NCI-H446 treated with DMSO at 0.1 percent for 48 hours (cell line): ENCODE measurements at regions not wholly inside any gene's neighbourhood (a gene's known extent, or its start where the extent isn't known, plus 50 kb on each side); places are given as distances from the start of the nearest gene placed in this dataset.
"Not testable (repeated sequence)": the region's sequence is repeated elsewhere in the genome, so short reads cannot be mapped to it uniquely, and the experiment has no call there.

Experiments used
- DNase-seq: peaks from one replicate; lab custom pipeline; 2025; lab: John Stamatoyannopoulos, UW

DNA sequence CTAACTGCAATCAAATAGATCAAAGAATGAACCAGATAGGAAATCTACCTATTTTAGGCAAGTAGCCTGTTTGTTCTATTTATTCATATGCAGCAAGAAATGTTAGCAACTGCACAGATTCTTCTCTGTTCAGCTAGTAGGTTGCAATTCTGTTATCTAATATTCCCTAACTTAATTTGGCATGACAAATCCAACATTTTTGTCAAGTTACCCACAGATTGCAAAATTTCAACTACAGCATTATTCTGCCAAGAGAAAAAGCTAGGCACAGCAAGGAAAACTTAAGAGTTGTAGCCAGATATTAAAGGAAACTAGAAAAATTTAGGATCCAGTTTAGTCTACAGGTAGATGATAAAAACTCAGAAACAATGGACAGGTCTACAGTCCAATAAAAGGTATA is 104.4 kb upstream of the SYNCRIP start:
- no peak for DNase-seq

DNA sequence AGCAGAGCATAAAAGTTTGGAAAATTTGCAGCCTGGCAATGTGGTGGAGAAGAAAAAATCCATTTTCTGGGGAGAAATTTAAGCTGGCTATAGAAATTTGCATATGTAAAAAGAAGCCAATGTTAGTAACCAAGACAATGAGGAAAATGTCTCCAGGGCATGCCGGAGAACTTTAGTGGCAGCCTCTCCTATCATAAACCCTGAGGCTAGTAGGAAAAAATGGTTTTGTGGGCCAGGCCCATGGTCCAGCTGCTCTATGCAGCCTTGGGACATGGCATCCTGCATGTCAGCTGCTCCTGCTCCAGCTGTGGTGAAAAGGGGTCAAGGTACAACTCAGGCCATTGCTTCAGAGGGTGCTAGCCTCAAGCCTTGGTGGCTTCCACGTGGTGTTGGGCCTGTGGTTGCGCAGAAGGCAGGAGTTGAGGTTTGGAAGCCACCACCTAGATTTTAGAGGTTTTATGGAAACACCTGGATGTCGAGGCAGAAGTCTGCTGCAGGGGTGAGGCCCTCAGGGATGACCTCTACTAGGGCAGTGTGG is 101.8 kb upstream of the SYNCRIP start:
- no peak for DNase-seq

- DNase-seq = no peak
These were observed 83.5 kb upstream of the SYNCRIP start for GRCh38 chr6:85726206-85726605.

DNA sequence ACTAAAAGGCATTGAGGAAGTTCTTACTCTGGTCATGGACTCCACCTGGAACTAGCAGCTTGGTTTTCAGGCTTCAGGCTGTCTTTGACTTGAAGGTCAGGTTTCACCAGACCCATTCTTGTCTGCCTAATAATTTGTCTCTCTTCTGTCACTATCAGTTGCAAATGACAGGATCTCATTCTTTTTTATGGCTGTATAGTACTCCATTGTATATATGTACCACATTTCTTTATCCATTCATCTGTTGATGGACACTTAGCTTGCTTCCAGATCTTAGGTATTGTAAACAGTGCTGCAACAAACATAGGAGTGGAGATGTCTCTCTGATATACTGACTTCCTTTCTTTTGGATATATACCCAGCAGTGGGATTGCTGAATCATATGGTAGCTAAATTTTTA is 73.1 kb upstream of the SYNCRIP start:
- no peak for DNase-seq

DNA sequence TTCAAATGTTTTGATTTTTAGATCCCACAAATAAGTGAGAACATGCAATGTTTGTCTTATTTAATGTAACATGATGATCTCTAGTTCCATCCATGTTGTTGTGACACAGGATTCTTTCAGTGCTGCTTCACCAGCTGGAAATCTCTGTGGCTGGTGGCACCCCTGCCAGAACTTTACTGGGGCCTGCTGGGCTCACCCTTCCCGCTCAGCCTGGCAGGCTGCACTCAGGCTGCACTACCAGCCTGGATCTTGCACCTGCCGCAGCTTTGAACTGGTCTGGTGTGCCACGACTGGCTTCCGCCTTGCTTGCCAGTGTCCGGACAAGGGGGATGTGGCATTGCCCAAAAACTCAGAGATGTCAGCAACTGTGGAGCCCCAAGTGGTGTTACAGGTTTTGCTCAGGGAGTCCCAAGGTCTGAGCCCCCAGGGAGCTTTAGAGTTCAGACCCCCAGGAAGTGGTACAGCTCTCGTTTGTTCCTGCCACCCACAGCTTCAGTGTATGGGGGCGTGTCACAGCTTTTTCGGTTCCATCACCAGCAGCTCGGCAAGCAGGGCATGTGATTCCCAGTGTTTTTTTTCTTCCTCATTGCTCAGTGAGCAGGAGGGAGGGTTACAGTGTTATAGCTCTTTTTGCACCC is 72.3 kb upstream of the SYNCRIP start:
- no peak for DNase-seq

DNA sequence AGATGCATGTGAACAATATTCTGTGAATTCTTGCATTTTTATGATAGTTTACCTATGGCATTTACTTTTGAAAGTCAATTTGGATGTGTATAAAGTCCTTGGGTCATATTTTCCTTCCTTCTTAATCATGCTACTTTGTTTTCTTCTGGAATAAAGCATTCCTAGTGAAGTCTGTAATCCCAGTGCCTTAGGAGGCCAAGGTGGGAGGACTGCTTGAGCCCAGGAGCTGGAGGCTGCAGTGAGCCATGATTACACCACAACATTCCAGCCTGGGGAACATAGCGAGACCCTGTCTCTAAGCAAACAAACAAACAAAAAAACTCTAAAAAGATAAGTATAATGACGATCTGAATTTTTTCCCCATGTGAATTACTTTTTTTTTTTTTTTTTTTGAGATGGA is 69.7 kb upstream of the SYNCRIP start:
- DNase-seq = no peak

GRCh38 chr6:85707515-85708145 is 64.9 kb upstream of the SYNCRIP start:
- DNase-seq = not testable (repeated sequence)

DNA sequence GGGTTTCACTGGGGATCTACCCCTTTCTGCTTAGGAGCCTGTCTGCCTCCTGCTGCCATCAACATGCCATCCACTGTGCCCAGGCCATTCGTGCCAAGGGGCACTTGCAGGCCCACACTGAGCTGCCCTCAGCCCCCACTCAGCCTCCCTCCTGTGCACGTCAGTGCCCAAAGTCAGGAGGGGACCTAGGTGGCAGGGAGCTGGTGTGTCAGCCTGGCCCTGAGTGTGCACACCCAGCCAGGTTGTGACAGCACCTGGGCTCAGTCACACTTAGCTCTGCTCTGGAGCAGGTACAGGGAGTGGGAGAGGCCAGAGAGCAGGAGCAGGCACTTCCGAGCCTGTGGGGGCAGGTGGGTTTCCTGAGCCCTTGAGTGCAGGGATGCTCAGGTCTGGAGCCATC is 63.6 kb upstream of the SYNCRIP start:
- no peak for DNase-seq

- DNase-seq = no peak
These were observed 62.5 kb upstream of the SYNCRIP start for GRCh38 chr6:85705220-85705619.

DNA sequence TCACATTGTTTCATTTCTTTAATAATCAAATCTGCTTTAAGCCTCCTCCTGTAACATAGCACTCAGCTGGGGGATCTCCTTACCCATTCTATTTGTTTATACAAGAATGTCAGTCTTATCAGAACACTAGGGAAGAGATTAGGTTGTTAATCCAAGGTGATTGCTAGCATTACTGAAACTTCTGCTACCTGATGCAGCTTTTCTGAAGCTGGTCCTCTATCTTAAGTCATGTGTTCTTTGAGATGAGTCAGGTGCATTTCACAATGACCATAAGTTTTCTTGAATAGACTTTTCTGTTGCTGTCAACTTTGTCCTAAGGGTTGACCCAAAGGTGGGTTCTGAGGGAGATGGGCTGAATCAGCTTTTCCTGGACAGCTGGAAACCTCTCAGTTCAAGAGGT is 60.7 kb upstream of the SYNCRIP start:
- DNase-seq = no peak
